ENCODE measurements at regions not wholly inside any gene's neighbourhood (a gene's known extent, or its start where the extent isn't known, plus 50 kb on each side); places are given as distances from the start of the nearest gene placed in this dataset.
"Not testable (repeated sequence)": the region's sequence is repeated elsewhere in the genome, so short reads cannot be mapped to it uniquely, and the experiment has no call there.

- no peaks in the 10 kb centered on the region for H3K36me3 Mint-ChIP-seq (ENCODE audit: low read depth)
- CTCF ChIA-PET, result interaction anchor here (0.5 to 0.8 kb wide), 2 partner anchors 28 to 60 kb away, joined by 3 read pairs; no protein-coding TSS in a partner anchor
- no peaks in the 10 kb centered on the region for H3K27me3 Mint-ChIP-seq
- H3K27ac Mint-ChIP-seq, result no peak overlapping the region
- no peaks in the 10 kb centered on the region for H3K4me1 Mint-ChIP-seq
- H3K4me3 Mint-ChIP-seq, result no peak overlapping the region
- DNase-seq (no peak), ATAC-seq (no peak)
- intact Hi-C loops (cut with DNase I, micrococcal nuclease), result no loop called here
- H3K9me3 Mint-ChIP-seq (ENCODE audit: low read depth), result no peaks in the 10 kb centered on the region
- POLR2A ChIA-PET, result no interaction called here
Observed at GRCh38 chrX:40853816-40854123, 118.4 kb upstream of the MED14 start.

GRCh38 chrX:40854242-40854641 lies 118.9 kb upstream of the MED14 start:
- no peaks in the 10 kb centered on the region for H3K9me3 Mint-ChIP-seq (ENCODE audit: low read depth)
- no peaks in the 10 kb centered on the region for H3K4me1 Mint-ChIP-seq
- H3K4me3 Mint-ChIP-seq, result no peak overlapping the region
- ATAC-seq, result no peak
- POLR2A ChIA-PET, result no interaction called here
- no peak for DNase-seq
- CTCF ChIA-PET, result interaction anchor here (1.5 kb wide), 1 partner anchor 23 kb away, joined by 4 read pairs; no protein-coding TSS in a partner anchor
- H3K36me3 Mint-ChIP-seq (ENCODE audit: low read depth), result no peaks in the 10 kb centered on the region
- H3K27me3 Mint-ChIP-seq, result no peaks in the 10 kb centered on the region
- intact Hi-C loops (cut with DNase I, micrococcal nuclease), result no loop called here
- H3K27ac Mint-ChIP-seq, result no peak overlapping the region

- DNase-seq (no peak), ATAC-seq (no peak)
- Mint-ChIP-seq H3K9me3 (ENCODE audit: low read depth) (no peaks in the 10 kb centered on the region), H3K27ac (no peak overlapping the region), H3K4me3 (no peak overlapping the region), H3K4me1 (no peaks in the 10 kb centered on the region), H3K36me3 (ENCODE audit: low read depth) (no peaks in the 10 kb centered on the region), H3K27me3 (no peaks in the 10 kb centered on the region)
- ChIA-PET POLR2A (no interaction called here), CTCF (interaction anchor here (1.5 kb wide), 1 partner anchor 22 kb away, joined by 4 read pairs; no protein-coding TSS in a partner anchor)
- intact Hi-C loops (cut with DNase I, micrococcal nuclease), result no loop called here
Observed at GRCh38 chrX:40855411-40855810, 120.1 kb upstream of the MED14 start.

GRCh38 chrX:40855932-40856515 lies 120.7 kb upstream of the MED14 start:
- ATAC-seq (no peak), DNase-seq (no peak)
- ChIA-PET CTCF (no interaction called here), POLR2A (interaction anchor here (0.6 kb wide), 1 partner anchor 249 kb away, joined by 7 read pairs; no protein-coding TSS in a partner anchor)
- Mint-ChIP-seq H3K36me3 (ENCODE audit: low read depth) (no peaks in the 10 kb centered on the region), H3K27ac (no peak overlapping the region), H3K4me1 (no peaks in the 10 kb centered on the region), H3K4me3 (no peak overlapping the region), H3K27me3 (no peaks in the 10 kb centered on the region), H3K9me3 (ENCODE audit: low read depth) (no peaks in the 10 kb centered on the region)
- intact Hi-C loops (cut with DNase I, micrococcal nuclease), result no loop called here

- H3K27me3 Mint-ChIP-seq; POLR2A ChIA-PET; H3K36me3 Mint-ChIP-seq (ENCODE audit: low read depth); CTCF ChIA-PET; H3K9me3 Mint-ChIP-seq (ENCODE audit: low read depth); H3K4me1 Mint-ChIP-seq; H3K4me3 Mint-ChIP-seq; ATAC-seq; intact Hi-C loops (cut with DNase I, micrococcal nuclease); H3K27ac Mint-ChIP-seq; DNase-seq: not testable (repeated sequence)
Observed at GRCh38 chrX:40861952-40862554, 126.7 kb upstream of the MED14 start.

- CTCF ChIA-PET, POLR2A ChIA-PET: not testable (repeated sequence)
Observed at GRCh38 chrX:40863260-40863659, 127.9 kb upstream of the MED14 start.

GRCh38 chrX:40863671-40864070 lies 128.3 kb upstream of the MED14 start:
- ChIA-PET CTCF (interaction anchor here (0.6 kb wide), 1 partner anchor 318 kb away, joined by 3 read pairs; no protein-coding TSS in a partner anchor), POLR2A (no interaction called here)
- H3K4me3 Mint-ChIP-seq, result no peak overlapping the region
- peaks cover 4% of the 10 kb centered on the region for H3K27me3 Mint-ChIP-seq
- H3K36me3 Mint-ChIP-seq (ENCODE audit: low read depth), result peaks cover 1% of the 10 kb centered on the region
- intact Hi-C loops (cut with DNase I, micrococcal nuclease), result no loop called here
- DNase-seq (no peak), ATAC-seq (no peak)
- no peaks in the 10 kb centered on the region for H3K4me1 Mint-ChIP-seq
- no peak overlapping the region for H3K27ac Mint-ChIP-seq
- H3K9me3 Mint-ChIP-seq (ENCODE audit: low read depth), result no peaks in the 10 kb centered on the region

More at GRCh38 chrX:40863260-40863659, 127.9 kb upstream of the MED14 start:
- ATAC-seq; H3K36me3 Mint-ChIP-seq (ENCODE audit: low read depth); DNase-seq; intact Hi-C loops (cut with DNase I, micrococcal nuclease); H3K4me3 Mint-ChIP-seq; H3K27me3 Mint-ChIP-seq; H3K4me1 Mint-ChIP-seq; H3K27ac Mint-ChIP-seq; H3K9me3 Mint-ChIP-seq (ENCODE audit: low read depth): not testable (repeated sequence)

GRCh38 chrX:40864972-40865371 lies 129.6 kb upstream of the MED14 start:
- intact Hi-C loops (cut with DNase I, micrococcal nuclease), result no loop called here
- peaks cover 1% of the 10 kb centered on the region for H3K36me3 Mint-ChIP-seq (ENCODE audit: low read depth)
- peaks cover 4% of the 10 kb centered on the region for H3K27me3 Mint-ChIP-seq
- ChIA-PET CTCF (no interaction called here), POLR2A (no interaction called here)
- ATAC-seq, result no peak
- H3K9me3 Mint-ChIP-seq (ENCODE audit: low read depth), result no peaks in the 10 kb centered on the region
- H3K4me1 Mint-ChIP-seq, result no peaks in the 10 kb centered on the region
- H3K4me3 Mint-ChIP-seq, result no peak overlapping the region
- H3K27ac Mint-ChIP-seq, result no peak overlapping the region
- DNase-seq, result no peak

GRCh38 chrX:40866893-40867292 lies 131.6 kb upstream of the MED14 start:
- POLR2A ChIA-PET, result no interaction called here
- DNase-seq, result no peak
- peaks cover 1% of the 10 kb centered on the region for H3K36me3 Mint-ChIP-seq (ENCODE audit: low read depth)
- H3K27me3 Mint-ChIP-seq, result peaks cover 4% of the 10 kb centered on the region
- ATAC-seq, result no peak
- peaks cover 9% of the 10 kb centered on the region for H3K4me1 Mint-ChIP-seq
- CTCF ChIA-PET, result interaction anchor here (1.5 kb wide), 1 partner anchor 12 kb away, joined by 3 read pairs; no protein-coding TSS in a partner anchor
- H3K4me3 Mint-ChIP-seq, result no peak overlapping the region
- intact Hi-C loops (cut with DNase I, micrococcal nuclease), result no loop called here
- H3K27ac Mint-ChIP-seq, result no peak overlapping the region
- no peaks in the 10 kb centered on the region for H3K9me3 Mint-ChIP-seq (ENCODE audit: low read depth)

- CTCF ChIA-PET, result interaction anchor here (1.5 kb wide), 1 partner anchor 11 kb away, joined by 3 read pairs; no protein-coding TSS in a partner anchor
- H3K36me3 Mint-ChIP-seq (ENCODE audit: low read depth), result peaks cover 1% of the 10 kb centered on the region
- no peak overlapping the region for H3K4me3 Mint-ChIP-seq
- no peak for ATAC-seq
- no peaks in the 10 kb centered on the region for H3K9me3 Mint-ChIP-seq (ENCODE audit: low read depth)
- H3K27ac Mint-ChIP-seq, result no peak overlapping the region
- POLR2A ChIA-PET, result no interaction called here
- H3K27me3 Mint-ChIP-seq, result peaks cover 4% of the 10 kb centered on the region
- H3K4me1 Mint-ChIP-seq, result peaks cover 10% of the 10 kb centered on the region
- intact Hi-C loops (cut with DNase I, micrococcal nuclease), result no loop called here
- no peak for DNase-seq
Observed at GRCh38 chrX:40867352-40867751, 132.0 kb upstream of the MED14 start.

GRCh38 chrX:40868868-40869267 lies 133.5 kb upstream of the MED14 start:
- no peaks in the 10 kb centered on the region for H3K9me3 Mint-ChIP-seq (ENCODE audit: low read depth)
- H3K36me3 Mint-ChIP-seq (ENCODE audit: low read depth), result no peaks in the 10 kb centered on the region
- H3K27me3 Mint-ChIP-seq, result peaks cover 4% of the 10 kb centered on the region
- intact Hi-C loops (cut with DNase I, micrococcal nuclease), result no loop called here
- peaks cover 10% of the 10 kb centered on the region for H3K4me1 Mint-ChIP-seq
- DNase-seq (no peak), ATAC-seq (no peak)
- H3K27ac Mint-ChIP-seq, result no peak overlapping the region
- CTCF ChIA-PET, result no interaction called here
- H3K4me3 Mint-ChIP-seq, result no peak overlapping the region
- POLR2A ChIA-PET, result no interaction called here

- H3K27ac Mint-ChIP-seq; intact Hi-C loops (cut with DNase I, micrococcal nuclease); H3K27me3 Mint-ChIP-seq; H3K36me3 Mint-ChIP-seq (ENCODE audit: low read depth); H3K4me1 Mint-ChIP-seq; H3K9me3 Mint-ChIP-seq (ENCODE audit: low read depth); ATAC-seq; DNase-seq; POLR2A ChIA-PET; H3K4me3 Mint-ChIP-seq; CTCF ChIA-PET: not testable (repeated sequence)
Observed at GRCh38 chrX:40870982-40871381, 135.6 kb upstream of the MED14 start.

Data from activated CD4-positive, alpha-beta T cell treated with anti-CD3 and anti-CD28 coated beads for 36 hours (primary cell).